OCI-LY7 (cell line): ENCODE measurements at regions not wholly inside any gene's neighbourhood (a gene's known extent, or its start where the extent isn't known, plus 50 kb on each side); places are given as distances from the start of the nearest gene placed in this dataset.

Source experiments
- CTCF ChIP-seq: fragments of 200-600 bp; sonication (generic); conservative IDR thresholded peaks from 2 replicates; pipeline ENCODE4 v1.5.1; 2014; ENCODE audit warnings: mild to moderate bottlenecking, antibody characterized with exemption, low read length, moderate library complexity, mixed read lengths
- EZH2phosphoT487 ChIP-seq: fragments of 200-600 bp; sonication (generic); IDR thresholded peaks from 2 replicates; pipeline ENCODE4 v1.6.1; 2018; ENCODE audit warnings: low read depth, borderline replicate concordance, mild to moderate bottlenecking, mixed run types, antibody characterized with exemption, low read length, moderate library complexity, mixed read lengths

GRCh38 chr14:98262566-98262965, 1009.4 kb downstream of the BCL11B start:
- no peak for TF ChIP-seq CTCF
- no peak for TF ChIP-seq EZH2phosphoT487
